ENCODE measurements at regions not wholly inside any gene's neighbourhood (a gene's known extent, or its start where the extent isn't known, plus 50 kb on each side); places are given as distances from the start of the nearest gene placed in this dataset.

DNA sequence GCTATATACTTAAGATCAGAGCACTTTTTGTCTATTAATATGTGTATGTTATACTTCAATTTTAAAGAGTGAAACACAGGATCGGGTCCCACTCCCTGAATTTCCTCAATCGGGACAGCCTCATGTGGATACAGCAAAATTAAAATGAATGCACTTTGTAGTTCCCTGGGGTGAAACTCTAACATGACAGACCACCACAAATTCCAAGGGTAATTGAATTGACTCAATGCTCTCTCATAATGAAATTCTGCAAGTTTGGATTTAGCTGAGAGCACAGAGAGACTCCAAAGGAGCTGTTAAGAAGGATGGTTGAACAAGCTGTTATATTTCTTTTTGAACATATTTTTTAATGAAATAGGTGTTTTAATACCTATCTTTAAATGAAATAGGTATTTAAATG is 413.6 kb downstream of the GXYLT1 start:
- no peak for DNase-seq
- no peaks in the 10 kb centered on the region for H3K79me1 ChIP-seq (ENCODE audit: low read length)

DNA sequence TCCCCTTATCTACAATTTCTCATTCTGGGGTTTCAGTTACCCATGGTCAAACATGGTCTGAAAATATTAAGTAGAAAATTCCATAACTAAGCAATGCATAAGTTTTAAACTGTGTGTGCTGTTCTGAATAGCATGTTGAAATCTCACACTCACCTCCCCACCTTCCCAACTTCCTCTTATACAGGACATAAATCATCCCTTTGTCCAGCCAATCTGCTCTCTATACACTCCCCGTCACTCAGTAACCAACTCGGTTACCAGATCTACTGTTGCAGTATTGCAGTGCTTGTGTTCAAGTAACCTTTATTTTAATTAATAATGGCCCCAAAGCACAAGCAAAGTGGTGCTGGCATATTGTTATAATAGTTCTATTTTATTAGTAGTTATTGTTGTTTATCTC is 420.5 kb downstream of the GXYLT1 start:
- Histone ChIP-seq H2AK5ac (ENCODE audit: low read length) (no peak overlapping the region), H2BK120ac (ENCODE audit: insufficient read depth, low read length, poor library complexity) (no peak overlapping the region), H3K9me3 (ENCODE audit: insufficient read depth, low read depth, low read length) (no peaks in the 10 kb centered on the region), H3K79me1 (ENCODE audit: low read length) (no peaks in the 10 kb centered on the region), H3K36me3 (ENCODE audit: control insufficient read depth in 1 of 2, insufficient read depth in 2 of 2, low read length in 2 of 2) (no peaks in the 10 kb centered on the region), H2BK5ac (ENCODE audit: low read depth, low read length, poor library complexity) (no peak overlapping the region), H3K4me1 (ENCODE audit: control insufficient read depth in 1 of 2, insufficient read depth in 2 of 2, low read length in 2 of 2) (no peaks in the 10 kb centered on the region), H3K14ac (ENCODE audit: low read length) (no peak overlapping the region), H4K91ac (ENCODE audit: low read depth, low read length) (no peak overlapping the region), H3K79me2 (ENCODE audit: control insufficient read depth, insufficient read depth, low read length, poor library complexity) (no peaks in the 10 kb centered on the region), H3K18ac (ENCODE audit: low read length) (no peak overlapping the region), H4K8ac (ENCODE audit: low read depth, low read length) (no peak overlapping the region), H3K4me3 (ENCODE audit: low read depth, low read length) (no peak overlapping the region), H4K12ac (ENCODE audit: low read depth, low read length) (no peak overlapping the region), H3K27me3 (ENCODE audit: insufficient read depth, low read length) (no peaks in the 10 kb centered on the region), H2BK12ac (ENCODE audit: low read length) (no peak overlapping the region), H3K27ac (ENCODE audit: low read depth, low read length) (no peak overlapping the region), H3K4ac (ENCODE audit: low read depth, low read length) (no peak overlapping the region), H3K23ac (ENCODE audit: low read length) (no peak overlapping the region), H2AFZ (ENCODE audit: insufficient read depth, low read length, poor library complexity) (no peak overlapping the region), H3K9ac (ENCODE audit: low read length) (no peak overlapping the region), H3K4me2 (ENCODE audit: low read length) (no peak overlapping the region)
- DNase-seq, result no peak
- WGBS (ENCODE audit: extremely low coverage, insufficient coverage, insufficient read length), result no CpG with 5 or more reads among the region's 2 CpGs

More for the DNA sequence above, 413.6 kb downstream of the GXYLT1 start:
- H3K4me3 ChIP-seq (ENCODE audit: low read depth, low read length), result no peak overlapping the region
- no peaks in the 10 kb centered on the region for H3K79me2 ChIP-seq (ENCODE audit: control insufficient read depth, insufficient read depth, low read length, poor library complexity)
- no CpG with 5 or more reads among the region's 2 CpGs for WGBS (ENCODE audit: extremely low coverage, insufficient coverage, insufficient read length)
- no peaks in the 10 kb centered on the region for H3K27me3 ChIP-seq (ENCODE audit: insufficient read depth, low read length)
- no peak overlapping the region for H3K14ac ChIP-seq (ENCODE audit: low read length)
- H3K4ac ChIP-seq (ENCODE audit: low read depth, low read length), result no peak overlapping the region
- H3K23ac ChIP-seq (ENCODE audit: low read length), result no peak overlapping the region
- no peak overlapping the region for H4K91ac ChIP-seq (ENCODE audit: low read depth, low read length)
- H3K18ac ChIP-seq (ENCODE audit: low read length), result no peak overlapping the region
- H3K27ac ChIP-seq (ENCODE audit: low read depth, low read length), result no peak overlapping the region
- H2BK5ac ChIP-seq (ENCODE audit: low read depth, low read length, poor library complexity), result no peak overlapping the region
- H2AFZ ChIP-seq (ENCODE audit: insufficient read depth, low read length, poor library complexity), result no peak overlapping the region
- no peak overlapping the region for H3K9ac ChIP-seq (ENCODE audit: low read length)
- H2BK12ac ChIP-seq (ENCODE audit: low read length), result no peak overlapping the region
- H2BK120ac ChIP-seq (ENCODE audit: insufficient read depth, low read length, poor library complexity), result no peak overlapping the region
- H3K4me2 ChIP-seq (ENCODE audit: low read length), result no peak overlapping the region
- H3K9me3 ChIP-seq (ENCODE audit: insufficient read depth, low read depth, low read length), result no peaks in the 10 kb centered on the region
- H3K4me1 ChIP-seq (ENCODE audit: control insufficient read depth in 1 of 2, insufficient read depth in 2 of 2, low read length in 2 of 2), result no peaks in the 10 kb centered on the region
- H3K36me3 ChIP-seq (ENCODE audit: control insufficient read depth in 1 of 2, insufficient read depth in 2 of 2, low read length in 2 of 2), result no peaks in the 10 kb centered on the region
- H2AK5ac ChIP-seq (ENCODE audit: low read length), result no peak overlapping the region
- H4K8ac ChIP-seq (ENCODE audit: low read depth, low read length), result no peak overlapping the region
- no peak overlapping the region for H4K12ac ChIP-seq (ENCODE audit: low read depth, low read length)

DNA sequence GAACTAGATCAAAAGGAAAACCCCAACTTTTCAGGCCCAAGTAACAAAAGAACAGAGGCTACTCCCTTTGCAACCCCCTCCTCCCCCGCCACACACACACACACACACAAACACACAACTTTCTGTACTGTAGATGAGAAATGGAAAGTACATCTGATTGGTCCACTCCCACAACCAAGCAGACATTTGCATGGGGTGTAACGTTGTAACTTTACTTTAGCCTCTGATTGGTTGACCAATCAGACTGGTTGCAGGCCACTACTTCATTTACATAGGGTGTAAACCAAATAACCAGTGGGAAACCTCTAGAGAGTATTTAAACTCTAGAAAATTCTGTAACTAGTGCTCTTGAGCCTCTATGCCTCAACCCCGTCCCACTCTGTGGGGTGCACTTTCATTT is 425.5 kb downstream of the GXYLT1 start:
- WGBS (ENCODE audit: extremely low coverage, insufficient coverage, insufficient read length), result no CpG with 5 or more reads among the region's 3 CpGs
- Histone ChIP-seq H2BK120ac (ENCODE audit: insufficient read depth, low read length, poor library complexity) (no peak overlapping the region), H3K36me3 (ENCODE audit: control insufficient read depth in 1 of 2, insufficient read depth in 2 of 2, low read length in 2 of 2) (no peaks in the 10 kb centered on the region), H3K4me2 (ENCODE audit: low read length) (no peak overlapping the region), H3K79me1 (ENCODE audit: low read length) (no peaks in the 10 kb centered on the region), H3K9me3 (ENCODE audit: insufficient read depth, low read depth, low read length) (no peaks in the 10 kb centered on the region), H3K4me3 (ENCODE audit: low read depth, low read length) (no peak overlapping the region), H3K27me3 (ENCODE audit: insufficient read depth, low read length) (no peaks in the 10 kb centered on the region), H3K4ac (ENCODE audit: low read depth, low read length) (no peak overlapping the region), H2AK5ac (ENCODE audit: low read length) (no peak overlapping the region), H3K14ac (ENCODE audit: low read length) (no peak overlapping the region), H3K27ac (ENCODE audit: low read depth, low read length) (no peak overlapping the region), H3K79me2 (ENCODE audit: control insufficient read depth, insufficient read depth, low read length, poor library complexity) (no peaks in the 10 kb centered on the region), H3K18ac (ENCODE audit: low read length) (no peak overlapping the region), H2BK5ac (ENCODE audit: low read depth, low read length, poor library complexity) (no peak overlapping the region), H4K91ac (ENCODE audit: low read depth, low read length) (no peak overlapping the region), H2AFZ (ENCODE audit: insufficient read depth, low read length, poor library complexity) (no peak overlapping the region), H3K9ac (ENCODE audit: low read length) (no peak overlapping the region), H4K8ac (ENCODE audit: low read depth, low read length) (no peak overlapping the region), H3K4me1 (ENCODE audit: control insufficient read depth in 1 of 2, insufficient read depth in 2 of 2, low read length in 2 of 2) (no peaks in the 10 kb centered on the region), H2BK12ac (ENCODE audit: low read length) (no peak overlapping the region), H3K23ac (ENCODE audit: low read length) (no peak overlapping the region), H4K12ac (ENCODE audit: low read depth, low read length) (no peak overlapping the region)
- DNase-seq, result no peak

DNA sequence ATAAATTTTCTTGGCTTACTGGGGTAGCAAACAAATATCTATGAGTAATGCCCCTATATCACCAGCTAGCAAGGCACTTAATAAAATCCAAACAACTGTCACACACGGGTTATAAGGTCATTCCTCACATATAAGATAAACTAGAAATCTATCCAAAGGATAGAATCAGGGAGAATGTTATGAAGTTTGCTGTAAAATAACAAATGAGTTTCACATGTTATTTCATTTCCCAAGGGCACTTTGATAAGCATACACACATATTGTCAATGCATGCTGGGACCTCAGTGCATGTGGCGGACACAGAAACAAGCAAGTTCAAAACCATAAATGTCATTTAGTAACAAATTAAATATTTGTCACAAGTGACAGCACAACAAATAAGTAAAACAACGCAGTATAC is 429.4 kb downstream of the GXYLT1 start:
- H3K4me3 ChIP-seq (ENCODE audit: low read depth, low read length), result no peak overlapping the region
- no peak overlapping the region for H4K8ac ChIP-seq (ENCODE audit: low read depth, low read length)
- H3K14ac ChIP-seq (ENCODE audit: low read length), result no peak overlapping the region
- H2AFZ ChIP-seq (ENCODE audit: insufficient read depth, low read length, poor library complexity), result no peak overlapping the region
- H3K4me2 ChIP-seq (ENCODE audit: low read length), result no peak overlapping the region
- H3K79me1 ChIP-seq (ENCODE audit: low read length), result no peaks in the 10 kb centered on the region
- no peak overlapping the region for H2BK120ac ChIP-seq (ENCODE audit: insufficient read depth, low read length, poor library complexity)
- WGBS (ENCODE audit: extremely low coverage, insufficient coverage, insufficient read length), result no CpG with 5 or more reads among the region's 3 CpGs
- no peak overlapping the region for H4K91ac ChIP-seq (ENCODE audit: low read depth, low read length)
- H2BK12ac ChIP-seq (ENCODE audit: low read length), result no peak overlapping the region
- H3K79me2 ChIP-seq (ENCODE audit: control insufficient read depth, insufficient read depth, low read length, poor library complexity), result no peaks in the 10 kb centered on the region
- no peaks in the 10 kb centered on the region for H3K36me3 ChIP-seq (ENCODE audit: control insufficient read depth in 1 of 2, insufficient read depth in 2 of 2, low read length in 2 of 2)
- no peak overlapping the region for H3K9ac ChIP-seq (ENCODE audit: low read length)
- H3K18ac ChIP-seq (ENCODE audit: low read length), result no peak overlapping the region
- H3K4me1 ChIP-seq (ENCODE audit: control insufficient read depth in 1 of 2, insufficient read depth in 2 of 2, low read length in 2 of 2), result no peaks in the 10 kb centered on the region
- H2BK5ac ChIP-seq (ENCODE audit: low read depth, low read length, poor library complexity), result no peak overlapping the region
- H3K27me3 ChIP-seq (ENCODE audit: insufficient read depth, low read length), result no peaks in the 10 kb centered on the region
- no peaks in the 10 kb centered on the region for H3K9me3 ChIP-seq (ENCODE audit: insufficient read depth, low read depth, low read length)
- H3K23ac ChIP-seq (ENCODE audit: low read length), result no peak overlapping the region
- no peak overlapping the region for H3K27ac ChIP-seq (ENCODE audit: low read depth, low read length)
- H3K4ac ChIP-seq (ENCODE audit: low read depth, low read length), result no peak overlapping the region
- no peak for DNase-seq
- no peak overlapping the region for H4K12ac ChIP-seq (ENCODE audit: low read depth, low read length)
- no peak overlapping the region for H2AK5ac ChIP-seq (ENCODE audit: low read length)

All from trophoblast cell (in vitro differentiated cells and primary cell).